ENCODE measurements at regions not wholly inside any gene's neighbourhood (a gene's known extent, or its start where the extent isn't known, plus 50 kb on each side); places are given as distances from the start of the nearest gene placed in this dataset. TPM values are rescaled to one million over a fixed set of nuclear protein-coding genes. Genes with fewer than 3 reads are reported as not detected.

GRCh38 chr10:16367621-16368292 lies 69.1 kb upstream of the PTER start:
- no peak for TF ChIP-seq POLR2A (IDR thresholded peaks at IDR 0.05)
- H3K9me3 ChIP-seq = no peaks in the 10 kb centered on the region
- intact Hi-C loops (cut with DNase I) = no loop called here
- no peak overlapping the region for H3K4me3 ChIP-seq
- no peak for DNase-seq
- H3K27ac ChIP-seq = no peak overlapping the region
- no peaks in the 10 kb centered on the region for H3K36me3 ChIP-seq
- no peaks in the 10 kb centered on the region for H3K27me3 ChIP-seq
- no peaks in the 10 kb centered on the region for H3K4me1 ChIP-seq (ENCODE audit: insufficient read depth)
- 53 to 63% (median 56%) methylated on average over 7 of the region's 7 CpGs for WGBS, 3 donors

- no peaks in the 10 kb centered on the region for H3K36me3 ChIP-seq
- TF ChIP-seq, protein P1, sequence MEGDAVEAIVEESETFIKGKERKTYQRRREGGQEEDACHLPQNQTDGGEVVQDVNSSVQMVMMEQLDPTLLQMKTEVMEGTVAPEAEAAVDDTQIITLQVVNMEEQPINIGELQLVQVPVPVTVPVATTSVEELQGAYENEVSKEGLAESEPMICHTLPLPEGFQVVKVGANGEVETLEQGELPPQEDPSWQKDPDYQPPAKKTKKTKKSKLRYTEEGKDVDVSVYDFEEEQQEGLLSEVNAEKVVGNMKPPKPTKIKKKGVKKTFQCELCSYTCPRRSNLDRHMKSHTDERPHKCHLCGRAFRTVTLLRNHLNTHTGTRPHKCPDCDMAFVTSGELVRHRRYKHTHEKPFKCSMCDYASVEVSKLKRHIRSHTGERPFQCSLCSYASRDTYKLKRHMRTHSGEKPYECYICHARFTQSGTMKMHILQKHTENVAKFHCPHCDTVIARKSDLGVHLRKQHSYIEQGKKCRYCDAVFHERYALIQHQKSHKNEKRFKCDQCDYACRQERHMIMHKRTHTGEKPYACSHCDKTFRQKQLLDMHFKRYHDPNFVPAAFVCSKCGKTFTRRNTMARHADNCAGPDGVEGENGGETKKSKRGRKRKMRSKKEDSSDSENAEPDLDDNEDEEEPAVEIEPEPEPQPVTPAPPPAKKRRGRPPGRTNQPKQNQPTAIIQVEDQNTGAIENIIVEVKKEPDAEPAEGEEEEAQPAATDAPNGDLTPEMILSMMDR (IDR thresholded peaks at IDR 0.05) = no peak
- TF ChIP-seq POLR2A (IDR thresholded peaks at IDR 0.05) (no peak), EP300 (IDR thresholded peaks at IDR 0.05) (no peak)
- H3K4me3 ChIP-seq = no peak overlapping the region
- DNase-seq = no peak
- WGBS, 3 donors = 73 to 85% (median 74%) methylated on average over 3 of the region's 3 CpGs
- no peak overlapping the region for H3K27ac ChIP-seq
- no peaks in the 10 kb centered on the region for H3K9me3 ChIP-seq
- H3K27me3 ChIP-seq = no peaks in the 10 kb centered on the region
- intact Hi-C loops (cut with DNase I) = no loop called here
- H3K4me1 ChIP-seq (ENCODE audit: insufficient read depth) = no peaks in the 10 kb centered on the region
Measured at GRCh38 chr10:16381083-16381482, 55.7 kb upstream of the PTER start.

GRCh38 chr10:16384021-16384420 lies 52.8 kb upstream of the PTER start:
- Histone ChIP-seq H3K27ac (no peak overlapping the region), H3K9me3 (no peaks in the 10 kb centered on the region), H3K36me3 (no peaks in the 10 kb centered on the region), H3K4me1 (ENCODE audit: insufficient read depth) (no peaks in the 10 kb centered on the region), H3K4me3 (no peak overlapping the region), H3K27me3 (no peaks in the 10 kb centered on the region)
- 10 to 18% (median 17%) methylated on average over 12 of the region's 12 CpGs for WGBS, 3 donors
- intact Hi-C loops (cut with DNase I) = no loop called here
- TF ChIP-seq, protein P1 (IDR thresholded peaks at IDR 0.05) = no peak
- no peak for TF ChIP-seq EP300 (IDR thresholded peaks at IDR 0.05)
- TF ChIP-seq POLR2A (IDR thresholded peaks at IDR 0.05) = no peak
- DNase-seq = no peak

DNA sequence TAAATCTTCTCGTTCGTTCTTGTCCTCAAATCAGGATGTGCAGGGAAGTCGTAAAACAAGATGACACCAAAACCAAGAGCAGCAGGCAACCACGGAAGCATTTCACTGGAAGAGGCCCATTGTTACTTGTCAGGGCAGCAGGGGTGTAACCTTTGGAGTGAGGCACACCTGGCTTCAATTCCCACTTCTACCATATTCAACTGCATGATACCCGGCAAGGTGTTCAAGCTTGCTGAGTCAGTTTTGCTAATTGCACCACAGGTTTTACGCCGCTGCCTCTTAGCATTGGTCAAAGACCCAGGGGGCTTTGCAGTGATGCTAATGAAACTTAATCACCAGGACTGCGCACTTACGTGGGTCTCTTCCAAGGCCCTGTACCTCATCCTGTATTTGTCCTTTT lies 50.0 kb upstream of the PTER start:
- Histone ChIP-seq H3K9me3 (no peaks in the 10 kb centered on the region), H3K27me3 (no peaks in the 10 kb centered on the region), H3K4me3 (no peak overlapping the region), H3K36me3 (no peaks in the 10 kb centered on the region), H3K4me1 (ENCODE audit: insufficient read depth) (no peaks in the 10 kb centered on the region), H3K27ac (no peak overlapping the region)
- WGBS, 3 donors = 51 to 54% (median 52%) methylated on average over 9 of the region's 9 CpGs
- no peak for TF ChIP-seq EP300 (IDR thresholded peaks at IDR 0.05)
- TF ChIP-seq, protein P1 (IDR thresholded peaks at IDR 0.05) = no peak
- no peak for DNase-seq
- intact Hi-C loops (cut with DNase I) = no loop called here

Small RNA genes in the stretch of these regions (small RNA-seq; reads per million reads assigned to genes)
- gene RF00322 (not detected), gene RNU6-1075P (not detected)

All from ovary (tissue), 7 donors.